HT1080 (cell line): ENCODE measurements at regions not wholly inside any gene's neighbourhood (a gene's known extent, or its start where the extent isn't known, plus 50 kb on each side); places are given as distances from the start of the nearest gene placed in this dataset.

Source experiments
- DNase-seq: peaks from one replicate; pipeline ENCODE4 v3.0.0-alpha.2; 2015; ENCODE audit warnings: low read depth

DNA sequence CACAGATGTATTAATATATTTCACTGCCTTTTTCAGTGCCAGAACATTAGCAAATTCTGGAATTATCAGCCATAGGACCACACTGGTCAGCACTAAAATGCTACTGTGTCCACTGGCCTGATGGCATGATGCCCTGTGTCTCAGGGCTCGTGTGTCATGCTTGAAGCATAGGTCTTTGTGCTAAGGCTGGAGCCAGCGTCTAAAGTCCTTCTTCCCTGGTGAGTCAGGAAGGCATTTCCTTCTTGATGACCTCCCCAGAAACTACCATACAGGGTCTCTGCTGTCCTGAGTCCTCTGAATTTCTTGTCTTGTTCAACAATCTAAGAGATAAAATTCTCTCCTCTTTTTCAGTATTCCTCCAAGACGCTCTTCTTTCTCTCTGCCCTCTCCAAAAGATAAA, 489.9 kb downstream of the PSAT1 start:
- peak; percentile 75 for DNase-seq

DNA sequence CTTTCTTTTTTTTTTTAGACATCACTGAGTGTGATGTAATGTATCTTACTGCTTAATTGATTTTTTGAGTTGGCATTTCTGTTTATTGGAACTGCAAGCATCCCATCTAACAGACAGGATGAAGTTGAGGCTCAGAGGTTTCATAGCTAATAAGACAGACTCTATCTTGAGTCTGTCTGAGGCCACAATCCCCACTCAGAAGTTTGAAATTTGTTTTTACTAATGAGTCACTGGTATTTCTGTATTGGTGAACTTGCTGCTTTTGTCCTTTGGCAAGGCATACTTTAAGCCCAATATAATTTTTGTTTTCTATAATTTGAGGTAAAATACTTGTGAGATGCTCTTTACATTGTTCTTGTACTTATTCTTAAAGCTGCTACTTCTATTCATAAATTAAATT, 491.2 kb downstream of the PSAT1 start:
- DNase-seq: peak; percentile 39

DNA sequence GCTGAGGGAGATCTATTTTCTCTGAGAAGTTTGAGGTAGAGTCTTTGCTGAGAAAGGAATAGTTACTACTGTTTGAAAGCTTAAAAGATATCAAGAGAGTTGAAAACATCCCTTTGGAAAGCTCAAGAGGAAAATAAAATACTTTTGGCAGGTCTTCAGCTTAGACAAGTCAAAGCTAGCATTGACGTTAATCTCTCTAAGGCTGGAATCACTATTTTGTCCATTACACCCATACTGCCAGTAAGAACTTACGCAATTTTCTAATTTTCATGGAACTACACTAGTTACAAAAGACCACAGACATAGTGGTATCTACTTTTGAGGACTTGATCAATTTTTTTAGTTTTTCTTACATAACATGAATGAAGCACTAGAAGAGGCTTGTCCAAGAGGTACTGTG, 494.9 kb downstream of the PSAT1 start:
- no peak for DNase-seq

DNA sequence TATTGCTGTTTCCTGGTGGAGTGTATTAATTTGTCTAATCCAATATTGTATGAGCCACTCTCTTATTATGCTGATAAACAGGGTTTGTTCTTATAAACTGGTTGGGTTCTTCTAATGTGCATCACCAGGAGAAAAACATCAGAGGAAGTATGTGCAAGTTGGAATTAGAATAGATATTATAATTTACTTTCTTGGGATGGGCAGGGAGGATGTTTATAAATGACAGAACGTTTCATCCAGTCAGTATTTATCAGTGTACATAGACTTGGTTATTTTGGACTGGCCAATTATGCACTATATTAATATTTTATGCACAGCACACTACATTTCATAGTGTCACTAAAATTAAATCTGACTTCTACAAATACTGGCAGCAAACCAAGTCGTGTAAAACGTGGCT, 495.8 kb downstream of the PSAT1 start:
- DNase-seq: no peak

DNA sequence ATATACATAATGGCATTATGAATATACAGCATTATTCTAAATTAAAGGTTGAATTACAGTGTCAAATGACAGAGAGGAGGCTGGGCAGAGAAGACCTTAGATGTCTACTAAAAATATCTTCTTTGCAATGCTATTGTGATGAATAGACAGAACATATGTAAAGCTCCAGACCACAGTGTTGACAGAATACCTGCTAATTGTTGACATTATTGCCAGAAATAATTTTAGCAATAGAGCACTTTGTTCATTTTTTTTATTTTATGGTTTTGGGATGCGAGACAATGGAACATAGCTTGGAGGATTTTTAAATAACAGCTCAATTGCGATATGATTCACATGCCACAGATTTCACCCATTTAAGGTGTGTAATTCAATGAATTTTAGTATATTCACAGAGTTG, 508.8 kb downstream of the PSAT1 start:
- no peak for DNase-seq

DNA sequence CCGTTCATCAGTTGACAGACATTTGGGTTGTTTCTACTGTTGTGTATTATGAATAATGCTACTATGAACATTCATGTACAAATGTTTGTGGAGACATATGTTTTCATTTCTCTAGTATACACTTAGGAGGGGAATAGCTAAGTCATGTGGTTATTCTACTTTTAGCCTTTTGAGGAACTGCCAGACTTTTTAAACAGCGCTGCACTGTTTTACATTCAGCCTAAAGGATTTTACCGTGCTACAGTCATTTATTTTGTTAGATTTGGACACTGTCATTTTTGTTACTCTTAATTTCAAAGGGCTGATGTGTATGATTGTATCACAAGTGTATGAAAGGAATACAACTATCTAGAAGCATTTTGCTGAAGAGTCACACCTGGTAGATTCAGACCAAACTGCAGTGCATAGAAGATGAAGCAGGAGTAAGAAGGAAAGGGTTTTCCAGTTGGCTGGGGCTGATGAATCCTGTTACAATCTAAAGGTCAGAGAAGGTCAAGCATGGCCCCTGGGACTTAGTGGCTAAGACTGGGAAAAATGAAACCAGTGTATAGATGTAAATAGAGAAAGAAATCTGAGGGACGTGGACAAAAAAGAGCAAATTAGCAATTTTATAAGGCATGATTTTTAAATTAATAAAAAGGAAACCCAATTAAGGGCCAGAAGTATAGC, 509.7 kb downstream of the PSAT1 start:
- no peak for DNase-seq

DNA sequence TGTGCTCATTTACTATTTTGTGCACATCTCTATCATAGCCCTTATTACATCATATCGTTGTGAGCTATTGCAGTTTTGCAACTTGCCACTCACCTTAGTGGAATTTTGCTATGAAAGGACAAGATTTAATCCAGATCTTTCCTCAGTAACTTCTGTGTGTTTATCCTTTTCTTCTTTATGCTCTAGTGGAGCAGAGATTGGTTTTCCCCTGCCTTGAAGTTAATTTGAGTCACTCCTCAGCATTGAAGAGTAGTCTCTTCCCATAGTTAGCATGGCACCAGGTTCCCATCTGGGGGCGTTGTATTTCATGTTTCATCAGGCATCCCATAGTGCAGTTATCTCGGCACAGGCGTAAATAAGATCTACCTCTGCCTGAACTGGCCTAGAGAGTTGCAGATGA, 510.4 kb downstream of the PSAT1 start:
- no peak for DNase-seq

DNA sequence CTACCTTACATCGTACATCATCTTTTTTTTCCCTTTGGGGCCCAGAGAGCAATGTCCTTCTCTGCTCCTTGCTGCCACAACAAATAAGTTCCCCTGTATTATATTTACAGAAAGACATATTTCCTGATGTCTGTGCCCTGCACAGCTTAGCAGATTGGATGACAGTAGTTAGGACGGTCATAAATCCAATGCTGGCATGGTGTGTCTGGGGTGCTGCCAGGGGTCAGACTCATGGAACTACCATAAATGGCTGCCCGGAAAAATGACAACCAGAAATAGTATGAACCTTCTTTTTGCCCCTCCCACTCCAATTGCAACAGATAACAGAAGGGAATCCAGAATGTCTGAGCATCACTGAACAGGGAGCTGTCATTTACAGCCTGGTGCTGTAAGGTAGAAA, 511.1 kb downstream of the PSAT1 start:
- DNase-seq: no peak

DNA sequence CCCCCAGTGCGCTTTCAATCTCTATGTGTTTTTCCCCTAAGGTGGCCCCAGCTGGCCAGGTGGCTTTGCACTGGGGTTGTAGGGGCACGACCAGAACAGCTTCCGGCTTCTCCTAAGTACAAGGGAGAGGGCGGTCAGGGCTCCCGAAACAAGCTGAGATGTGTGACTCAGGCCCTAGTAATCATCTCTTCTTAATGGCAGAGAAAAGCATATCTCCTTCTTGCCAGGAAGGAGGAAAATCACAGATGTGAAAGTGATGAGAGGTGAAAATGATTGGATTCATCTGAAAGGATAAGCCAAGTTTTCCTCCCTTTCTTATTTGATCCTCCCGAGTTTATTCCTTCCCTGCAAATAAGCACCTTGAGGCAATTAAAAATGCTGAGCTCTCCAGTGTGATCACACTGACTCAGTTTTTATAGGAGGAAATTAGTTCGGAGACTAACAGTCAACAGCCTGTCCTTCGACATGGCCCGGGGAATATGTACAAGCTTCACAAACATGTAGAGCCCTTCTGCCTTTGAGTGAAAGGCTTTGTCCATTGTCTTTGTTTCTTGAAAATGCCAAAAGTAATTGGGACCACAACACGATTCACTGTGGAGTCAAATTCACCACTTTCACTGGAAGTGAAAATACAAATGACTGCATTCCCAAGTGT, 514.8 kb downstream of the PSAT1 start:
- peak; percentile 46 for DNase-seq

DNA sequence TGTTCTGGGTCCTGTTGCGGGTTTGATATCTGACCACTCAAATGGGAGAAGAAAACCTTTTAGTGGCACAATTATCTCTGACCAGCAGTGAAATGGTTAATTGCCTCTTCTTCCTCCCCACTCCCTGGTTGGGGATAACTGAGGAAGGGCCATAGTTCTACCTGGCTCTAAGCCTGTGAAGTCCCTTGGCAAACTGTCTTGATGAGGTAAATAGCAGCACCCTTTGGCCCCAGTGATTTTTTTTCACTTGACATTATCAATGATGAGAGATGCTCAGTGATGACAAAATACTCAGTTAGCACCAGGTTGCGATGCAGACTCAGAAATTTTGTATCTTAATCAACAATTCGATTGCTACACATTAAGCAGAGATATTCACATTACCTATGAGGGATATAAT, 515.7 kb downstream of the PSAT1 start:
- no peak for DNase-seq

DNA sequence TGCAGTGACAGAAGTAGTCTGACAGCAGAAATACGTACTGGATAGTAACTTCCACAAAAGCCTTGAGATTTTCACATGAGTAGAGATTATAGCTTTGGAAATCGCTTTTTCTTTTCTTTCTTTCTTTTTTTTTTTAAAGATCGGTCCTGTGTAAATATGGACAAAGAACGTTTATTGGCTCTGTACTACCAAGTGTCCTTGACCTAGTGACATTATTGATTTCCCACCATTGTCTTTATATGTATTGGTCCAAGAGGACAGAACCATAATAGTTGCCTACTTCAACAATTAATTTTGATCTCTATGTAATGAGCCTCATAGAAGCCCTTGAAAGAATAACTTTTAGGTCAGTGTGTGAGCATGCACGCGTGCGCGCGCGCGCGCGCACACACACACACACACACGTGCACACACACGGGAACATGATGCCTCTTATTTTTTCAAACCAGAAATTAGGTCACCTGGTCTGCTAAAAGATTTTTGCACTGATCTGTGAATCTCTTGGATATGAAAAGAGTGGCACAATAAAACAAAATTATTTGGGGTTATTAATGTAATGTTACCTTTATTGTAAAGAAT, 516.8 kb downstream of the PSAT1 start:
- DNase-seq: no peak

DNA sequence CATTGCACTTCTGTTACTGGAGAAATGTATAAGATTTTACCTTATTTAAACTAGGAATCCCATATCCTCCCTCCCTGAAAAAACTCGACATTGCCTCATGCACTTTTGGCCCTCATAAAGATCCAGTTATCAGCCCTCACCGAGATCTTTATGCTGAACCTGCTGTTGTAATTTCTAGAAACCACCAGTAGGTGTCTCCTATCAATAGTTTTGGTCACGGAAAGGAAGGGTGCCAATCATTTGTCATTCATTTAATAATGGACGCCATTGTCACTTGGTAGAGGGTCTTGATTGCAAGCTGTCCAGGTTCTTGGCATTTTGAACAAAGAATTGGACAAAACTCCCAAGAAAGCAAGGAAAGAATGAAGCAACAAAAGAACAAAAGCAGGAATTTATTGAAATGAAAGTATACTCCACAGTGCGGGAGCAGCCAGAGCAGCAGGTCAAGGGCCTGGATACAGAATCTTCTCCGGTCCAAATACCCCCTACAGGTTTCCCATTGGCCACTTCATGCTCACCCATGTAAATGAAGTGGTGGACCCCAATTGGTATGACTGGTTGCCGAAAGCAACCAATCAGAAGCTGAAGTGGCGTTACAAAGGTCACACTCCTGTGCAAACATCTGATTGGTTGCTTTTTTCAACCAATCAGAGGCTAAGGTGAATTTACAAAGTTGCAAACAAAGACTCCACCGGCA, 524.3 kb downstream of the PSAT1 start:
- DNase-seq: peak; percentile 49

DNA sequence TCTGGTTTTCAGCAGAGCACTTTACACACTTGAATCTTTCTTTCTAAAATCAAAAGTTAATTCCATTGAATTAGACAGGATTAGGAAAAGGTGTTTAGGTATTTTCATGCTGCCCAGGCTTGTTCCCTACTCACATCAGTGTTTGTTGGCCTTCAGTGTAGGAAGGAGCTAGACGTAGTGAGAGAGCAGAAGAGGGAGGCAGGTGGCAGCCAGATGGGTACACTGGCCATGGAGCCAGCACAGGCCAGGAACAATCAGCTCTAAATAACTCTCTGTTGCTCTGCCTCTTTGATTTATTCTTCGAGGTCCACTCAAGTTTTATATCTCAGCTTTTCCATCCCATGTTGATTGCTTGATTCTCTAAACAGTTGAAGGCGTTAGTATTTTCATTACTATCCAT, 529.6 kb downstream of the PSAT1 start:
- no peak for DNase-seq

DNA sequence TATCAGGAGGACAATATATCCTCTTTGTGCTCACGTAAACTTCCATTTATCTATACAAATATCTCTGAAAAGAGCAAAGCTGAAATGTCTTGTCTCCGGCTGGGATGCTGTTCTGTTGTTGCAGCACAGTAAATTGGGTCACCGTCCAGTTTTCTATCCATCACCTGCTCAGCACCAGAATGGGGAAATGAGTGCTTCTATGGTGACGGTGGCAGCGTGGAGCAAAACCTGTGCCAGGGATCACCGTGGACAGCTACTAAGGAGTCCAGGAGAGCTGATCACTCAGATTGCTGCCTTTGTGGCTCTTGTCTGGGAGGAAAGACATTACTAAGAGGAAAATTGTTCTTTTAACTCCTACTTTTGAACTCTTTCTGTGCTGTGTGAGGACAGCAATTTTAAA, 531.6 kb downstream of the PSAT1 start:
- no peak for DNase-seq

DNA sequence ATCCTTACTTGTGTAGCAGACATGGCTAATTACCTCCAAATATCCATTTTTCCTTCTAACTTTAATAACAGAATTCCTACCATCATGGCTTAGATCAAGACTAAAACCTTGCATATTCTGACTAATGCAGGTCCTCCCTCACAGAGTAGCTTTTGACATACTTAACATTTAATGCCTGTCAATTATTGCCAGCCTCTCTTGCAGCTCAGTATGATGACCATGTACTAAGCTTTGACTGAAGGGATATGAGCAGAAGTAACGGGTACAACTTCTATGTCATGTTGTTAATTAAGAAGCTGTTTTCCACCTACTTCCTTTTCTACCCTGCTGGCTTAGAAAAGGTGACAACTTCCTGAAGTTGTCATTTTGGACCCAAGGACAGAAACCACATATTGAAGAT, 533.4 kb downstream of the PSAT1 start:
- peak; percentile 10 for DNase-seq

DNA sequence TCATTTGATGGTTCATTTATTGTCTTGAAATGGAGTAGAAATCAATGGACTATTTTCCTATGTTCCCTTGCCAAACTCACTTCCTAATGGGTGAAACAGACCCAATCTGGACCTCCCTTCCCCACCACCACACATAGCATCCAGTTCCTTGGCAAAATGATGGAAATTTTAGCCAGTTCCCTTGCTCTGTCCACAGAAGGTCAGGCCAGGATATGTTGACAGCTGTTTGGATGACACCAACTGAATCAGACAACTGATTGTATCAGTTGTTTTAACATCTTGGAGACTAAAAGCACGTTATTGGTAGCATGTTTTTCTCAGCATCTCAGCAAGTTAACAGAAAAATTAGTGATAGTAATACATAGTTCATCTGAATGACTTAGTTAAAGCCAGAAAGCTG, 534.8 kb downstream of the PSAT1 start:
- DNase-seq: no peak

DNA sequence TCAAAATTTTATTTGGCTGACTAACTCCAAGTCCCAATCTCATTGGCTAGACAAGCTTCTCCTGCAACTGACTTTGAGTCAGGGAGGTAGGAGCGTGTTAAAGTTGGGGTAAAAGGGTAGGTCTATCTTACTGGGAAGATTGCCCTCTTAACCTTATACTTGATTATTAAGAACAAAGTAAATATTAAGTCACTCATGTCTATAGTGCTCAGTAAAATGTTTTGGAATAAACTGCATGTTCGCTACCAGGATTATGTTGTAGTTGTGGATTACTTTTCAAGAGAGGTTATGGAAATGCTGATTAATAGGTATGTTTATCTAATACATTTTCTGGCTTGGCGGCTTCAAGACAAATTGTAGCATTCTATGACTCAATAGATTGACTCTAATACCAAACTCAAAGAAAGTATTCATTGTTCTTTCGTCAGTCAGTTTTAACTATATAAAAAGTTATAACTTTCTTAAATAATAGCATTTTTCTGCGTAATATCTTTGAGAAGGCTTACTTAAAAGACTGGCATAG, 539.1 kb downstream of the PSAT1 start:
- no peak for DNase-seq

DNA sequence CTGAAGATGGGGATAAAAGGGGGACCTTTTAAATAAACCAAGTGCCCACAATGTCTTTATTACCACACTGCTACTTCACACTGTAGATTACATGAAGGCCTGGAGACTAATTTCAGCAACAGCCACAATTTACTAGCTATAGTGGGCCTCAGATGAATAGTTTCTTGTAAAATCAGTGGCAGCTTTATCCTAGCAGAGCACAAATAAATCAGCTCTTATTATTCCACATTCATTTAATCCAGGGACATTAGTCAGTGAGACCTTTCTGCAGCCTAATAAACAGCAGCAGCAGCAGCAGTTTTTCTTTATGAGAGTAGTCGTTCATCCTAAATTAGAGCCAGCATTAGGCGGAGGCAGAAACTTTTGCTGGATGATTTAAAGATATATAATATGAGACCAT, 542.3 kb downstream of the PSAT1 start:
- DNase-seq: no peak

DNA sequence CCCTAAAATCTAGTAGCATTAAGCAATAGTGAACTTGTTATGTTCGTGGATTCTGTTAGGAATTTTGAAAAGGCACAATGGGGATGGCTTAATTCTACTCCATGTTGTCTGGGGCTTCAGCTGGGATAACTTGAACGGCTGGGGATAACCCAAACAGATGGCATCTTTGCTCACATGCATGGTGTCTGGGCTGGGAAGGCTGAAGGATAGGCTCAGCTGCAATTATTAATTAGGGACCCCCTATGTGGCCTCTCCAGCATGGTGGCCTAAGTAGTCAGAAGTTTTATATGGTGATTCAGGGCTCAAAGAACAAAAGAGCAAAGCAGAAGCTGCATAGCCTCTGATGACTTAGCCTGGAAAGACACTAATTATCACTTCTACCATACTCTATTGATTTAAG, 551.1 kb downstream of the PSAT1 start:
- no peak for DNase-seq

DNA sequence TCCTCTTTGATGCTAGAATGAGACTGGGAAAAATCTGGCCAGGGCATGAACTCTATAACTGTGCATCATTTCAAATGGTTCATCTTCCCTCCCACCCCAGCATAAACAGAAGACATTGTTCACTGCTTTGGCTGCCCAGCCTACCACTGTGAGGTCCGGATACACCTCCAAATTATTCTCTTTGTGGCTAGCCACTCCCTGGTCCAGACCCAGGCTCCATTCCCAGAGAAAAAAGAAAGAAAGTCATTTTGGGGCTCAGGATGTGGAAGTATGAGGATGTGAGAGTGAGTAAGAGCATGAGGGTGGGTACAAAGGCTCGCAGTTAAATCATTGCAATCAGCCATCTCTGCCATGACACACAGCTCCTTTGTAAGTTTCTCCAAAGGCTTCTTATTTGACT, 559.2 kb downstream of the PSAT1 start:
- DNase-seq: peak; percentile 86

DNA sequence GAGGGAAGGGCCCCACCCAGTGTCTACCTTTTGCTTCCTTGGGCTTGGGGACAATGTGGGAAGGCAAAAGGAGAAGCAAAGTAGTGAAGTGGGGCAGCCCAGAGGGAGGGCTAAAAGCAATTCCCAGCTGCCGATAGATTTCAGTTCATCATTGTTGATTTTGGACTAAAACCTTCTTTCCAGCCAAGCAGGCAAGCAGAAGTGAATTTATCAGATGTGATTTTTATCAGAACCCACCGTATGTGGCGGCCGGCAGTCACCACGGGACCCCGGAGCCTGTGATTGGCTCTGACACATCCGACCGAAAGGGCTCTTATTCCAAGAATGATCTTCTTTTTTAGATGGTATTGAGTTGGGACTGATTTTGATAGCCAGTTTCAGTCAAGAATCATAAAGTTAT, 559.9 kb downstream of the PSAT1 start:
- no peak for DNase-seq
